ENCODE measurements at regions not wholly inside any gene's neighbourhood (a gene's known extent, or its start where the extent isn't known, plus 50 kb on each side); places are given as distances from the start of the nearest gene placed in this dataset.

GRCh38 chr12:105721891-105722290 is 391.4 kb downstream of the C12orf75 start:
- DNase-seq, result no peak

- DNase-seq, result no peak
Observed at GRCh38 chr12:105723066-105723465, 392.6 kb downstream of the C12orf75 start.

GRCh38 chr12:105723494-105723893 is 393.0 kb downstream of the C12orf75 start:
- no peak for DNase-seq

- no peak for DNase-seq
Observed at GRCh38 chr12:105724641-105725040, 394.1 kb downstream of the C12orf75 start.

GRCh38 chr12:105725054-105725453 is 394.6 kb downstream of the C12orf75 start:
- no peak for DNase-seq

- DNase-seq, result no peak
Observed at GRCh38 chr12:105729181-105729771, 398.8 kb downstream of the C12orf75 start.

GRCh38 chr12:105729926-105730325 is 399.4 kb downstream of the C12orf75 start:
- DNase-seq, result no peak

GRCh38 chr12:105733579-105733978 is 403.1 kb downstream of the C12orf75 start:
- no peak for DNase-seq

GRCh38 chr12:105736498-105736897 is 402.3 kb downstream of the NUAK1 start:
- DNase-seq, result no peak

GRCh38 chr12:105738051-105738450 is 400.7 kb downstream of the NUAK1 start:
- peak; percentile 6 for DNase-seq

- no peak for DNase-seq
Observed at GRCh38 chr12:105740369-105740768, 398.4 kb downstream of the NUAK1 start.

- no peak for DNase-seq
Observed at GRCh38 chr12:105740970-105741725, 397.6 kb downstream of the NUAK1 start.

GRCh38 chr12:105741786-105742566 is 396.8 kb downstream of the NUAK1 start:
- no peak for DNase-seq

GRCh38 chr12:105742567-105742874 is 396.2 kb downstream of the NUAK1 start:
- DNase-seq, result no peak

- no peak for DNase-seq
Observed at GRCh38 chr12:105744371-105745058, 394.2 kb downstream of the NUAK1 start.

- DNase-seq, result no peak
Observed at GRCh38 chr12:105745811-105746210, 392.9 kb downstream of the NUAK1 start.

GRCh38 chr12:105748806-105749600 is 389.8 kb downstream of the NUAK1 start:
- DNase-seq, result no peak

GRCh38 chr12:105750096-105750495 is 388.7 kb downstream of the NUAK1 start:
- no peak for DNase-seq

- no peak for DNase-seq
Observed at GRCh38 chr12:105754313-105754712, 384.4 kb downstream of the NUAK1 start.

- no peak for DNase-seq
Observed at GRCh38 chr12:105756961-105757360, 381.8 kb downstream of the NUAK1 start.

GRCh38 chr12:105759149-105759548 is 379.6 kb downstream of the NUAK1 start:
- no peak for DNase-seq

- DNase-seq, result no peak
Observed at GRCh38 chr12:105761075-105761474, 377.7 kb downstream of the NUAK1 start.
